ENCODE measurements at regions not wholly inside any gene's neighbourhood (a gene's known extent, or its start where the extent isn't known, plus 50 kb on each side); places are given as distances from the start of the nearest gene placed in this dataset.

GRCh38 chr10:6756716-6757115 lies 176.6 kb upstream of the PRKCQ start:
- DNase-seq: no peak

- no peak for DNase-seq
These were observed 175.8 kb upstream of the PRKCQ start for GRCh38 chr10:6755781-6756460.

GRCh38 chr10:6753644-6754043 lies 173.6 kb upstream of the PRKCQ start:
- no peak for DNase-seq

DNA sequence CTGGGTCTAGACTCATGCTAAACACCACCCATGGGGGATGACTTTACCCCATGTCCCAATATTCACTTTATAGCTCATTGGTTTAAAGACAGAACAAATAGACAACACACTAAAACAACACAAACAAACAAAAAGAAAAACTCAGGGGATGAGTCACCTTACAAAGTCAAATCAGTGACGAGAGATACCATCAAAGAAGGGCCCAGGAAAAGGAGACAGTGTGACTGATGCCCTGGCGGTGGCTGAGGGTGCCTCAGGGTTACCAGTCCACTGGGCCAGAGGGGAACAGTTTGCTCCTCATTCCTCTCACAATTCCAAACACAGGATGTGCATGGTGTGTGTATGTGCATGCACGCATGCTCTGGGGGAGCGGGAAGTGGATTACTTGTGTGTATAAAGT lies 171.3 kb upstream of the PRKCQ start:
- DNase-seq: no peak

DNA sequence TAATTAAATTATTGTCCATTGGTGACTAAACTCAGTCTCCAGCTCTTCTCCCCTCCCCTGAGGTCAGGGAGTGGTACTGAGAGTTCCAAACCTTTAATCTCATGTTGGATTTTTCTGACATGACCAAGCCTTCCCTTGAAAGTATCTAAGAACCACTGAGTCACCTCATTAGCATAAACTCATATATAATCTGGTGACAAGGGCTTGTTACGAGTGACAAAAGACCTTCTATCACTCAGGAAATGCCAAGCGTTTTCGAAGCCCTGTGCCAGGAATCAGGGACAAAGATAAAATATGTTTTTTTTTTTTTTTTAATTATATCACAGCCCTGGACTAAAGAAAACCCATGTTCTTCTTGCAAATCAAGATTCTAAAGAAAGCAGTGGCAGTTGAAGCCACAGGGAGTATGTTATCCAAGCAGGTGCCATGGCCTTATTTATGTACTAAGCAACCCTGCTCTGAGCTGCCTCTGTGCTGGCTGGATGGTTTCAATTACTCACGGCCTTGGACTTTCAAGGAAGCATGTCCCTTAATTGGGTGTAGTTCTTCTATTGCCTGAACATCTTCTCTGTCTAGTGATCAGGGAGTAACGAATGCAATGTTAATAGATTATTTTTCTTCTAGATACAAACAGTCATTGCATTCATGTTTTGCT lies 169.0 kb upstream of the PRKCQ start:
- no peak for DNase-seq

DNA sequence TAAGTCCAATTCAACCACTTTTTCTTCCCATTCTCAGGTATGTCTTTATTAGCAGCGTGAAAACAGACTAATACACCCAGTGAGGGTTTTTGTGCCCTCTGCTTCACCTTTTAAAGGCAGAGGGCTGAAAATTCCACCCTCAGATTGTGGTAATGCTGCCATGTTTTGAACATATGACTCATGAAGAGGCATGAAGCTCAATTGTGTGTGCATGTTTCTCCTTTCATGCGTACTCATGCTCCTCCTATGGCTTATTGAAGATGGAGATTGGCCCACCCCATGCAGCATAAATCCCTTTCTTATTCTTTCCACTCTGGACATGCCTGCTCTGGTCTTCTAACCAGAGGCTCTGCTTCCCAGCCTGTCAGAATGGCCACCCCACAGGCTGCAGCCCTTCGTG lies 168.0 kb upstream of the PRKCQ start:
- DNase-seq: no peak

GRCh38 chr10:6746782-6747181 lies 166.7 kb upstream of the PRKCQ start:
- no peak for DNase-seq

GRCh38 chr10:6743291-6743849 lies 163.3 kb upstream of the PRKCQ start:
- DNase-seq: no peak

DNA sequence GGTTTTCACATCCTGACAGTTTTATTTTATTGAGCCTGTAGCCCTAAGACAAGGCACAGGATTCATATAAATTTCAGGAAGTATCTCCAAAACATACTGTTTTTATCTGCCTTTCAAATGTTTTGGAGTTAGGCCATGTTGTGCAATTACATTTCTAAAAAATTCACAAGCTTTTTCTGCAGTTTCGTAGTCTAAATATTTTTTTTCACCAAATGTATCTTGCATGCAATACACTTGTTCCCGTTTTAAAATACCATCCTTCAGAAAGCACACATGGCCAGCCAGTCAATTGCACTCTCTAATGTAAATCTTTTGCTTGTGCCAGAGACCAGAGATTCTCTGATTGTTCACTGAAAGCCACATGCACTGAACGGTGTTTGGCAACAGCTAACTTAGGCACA lies 161.5 kb upstream of the PRKCQ start:
- DNase-seq: no peak

GRCh38 chr10:6739530-6740174 lies 159.6 kb upstream of the PRKCQ start:
- DNase-seq: no peak

GRCh38 chr10:6738112-6738768 lies 158.2 kb upstream of the PRKCQ start:
- no peak for DNase-seq

DNA sequence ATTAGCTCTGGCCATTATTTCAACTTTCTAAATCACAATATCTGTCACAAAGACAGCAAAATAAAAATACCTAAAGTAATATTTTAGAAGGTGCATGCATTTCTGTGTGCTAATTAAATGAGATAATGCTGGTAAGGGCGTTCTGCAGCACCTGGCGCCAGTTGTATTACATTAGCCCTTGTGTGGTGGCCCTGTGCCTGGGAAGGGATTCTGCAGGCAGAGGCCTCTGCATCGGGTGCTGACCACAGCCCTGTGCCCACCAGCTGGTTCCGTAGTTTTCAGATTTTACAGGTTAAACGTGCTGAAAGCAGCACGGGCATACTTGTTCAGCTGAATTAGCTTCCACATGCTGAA lies 157.7 kb upstream of the PRKCQ start:
- DNase-seq: no peak

GRCh38 chr10:6737080-6737641 lies 157.1 kb upstream of the PRKCQ start:
- DNase-seq: no peak

GRCh38 chr10:6734286-6734685 lies 154.2 kb upstream of the PRKCQ start:
- DNase-seq: no peak

DNA sequence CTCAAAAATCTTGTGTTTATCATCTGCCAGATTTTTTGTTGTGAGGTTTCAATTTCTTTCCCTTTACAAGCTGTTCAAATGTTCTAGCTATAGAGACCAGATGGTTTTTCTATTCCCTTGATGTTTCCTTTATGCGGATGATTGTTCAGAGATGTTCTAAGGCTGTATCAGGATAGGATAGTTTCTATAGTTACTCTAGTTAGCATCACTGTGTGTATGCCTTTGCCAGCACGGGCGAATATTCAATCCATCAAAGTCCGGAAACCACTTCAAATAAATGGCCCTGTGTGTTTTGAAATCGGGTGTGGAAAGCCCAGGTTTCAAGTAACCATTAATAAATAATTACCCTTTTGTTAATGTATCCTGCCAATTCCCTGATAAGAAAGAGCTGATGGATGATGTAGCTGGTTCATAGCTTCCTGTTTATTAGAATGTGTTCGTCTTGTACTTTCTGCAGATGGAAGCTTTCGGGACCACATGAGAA lies 149.8 kb upstream of the PRKCQ start:
- no peak for DNase-seq

DNA sequence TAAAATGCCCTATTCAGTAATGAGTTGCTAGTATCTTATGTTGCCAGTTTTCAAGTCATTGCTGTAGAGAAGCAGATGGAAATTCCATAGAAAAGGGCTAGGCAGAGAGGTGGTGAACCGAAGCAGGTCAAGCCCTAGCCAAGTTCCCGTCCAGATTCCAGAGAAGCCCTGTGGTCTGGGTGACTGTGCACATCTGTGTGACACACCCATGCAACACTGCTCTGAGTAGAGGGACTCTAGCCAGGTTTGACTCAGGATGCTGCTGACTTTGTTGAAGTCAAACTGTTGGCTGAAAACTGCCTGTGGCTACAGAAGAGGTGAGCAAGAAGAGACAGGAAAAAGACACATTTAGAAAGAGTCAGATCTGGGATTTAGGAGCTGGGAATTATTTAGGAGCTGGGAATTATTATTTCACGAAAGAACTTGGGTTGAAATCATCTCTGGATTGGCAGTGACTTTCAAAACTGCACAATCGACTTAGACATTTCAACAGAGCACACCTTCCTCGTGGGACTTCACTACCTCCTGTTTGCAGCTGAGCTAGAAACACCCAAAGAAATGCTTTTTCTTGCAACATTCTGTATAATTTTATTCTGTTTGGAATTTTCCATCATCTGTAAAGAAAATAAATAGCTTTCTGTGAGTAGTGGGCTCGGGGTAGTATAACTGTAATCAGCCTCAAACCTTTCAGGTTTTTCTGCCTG lies 149.1 kb upstream of the PRKCQ start:
- no peak for DNase-seq

DNA sequence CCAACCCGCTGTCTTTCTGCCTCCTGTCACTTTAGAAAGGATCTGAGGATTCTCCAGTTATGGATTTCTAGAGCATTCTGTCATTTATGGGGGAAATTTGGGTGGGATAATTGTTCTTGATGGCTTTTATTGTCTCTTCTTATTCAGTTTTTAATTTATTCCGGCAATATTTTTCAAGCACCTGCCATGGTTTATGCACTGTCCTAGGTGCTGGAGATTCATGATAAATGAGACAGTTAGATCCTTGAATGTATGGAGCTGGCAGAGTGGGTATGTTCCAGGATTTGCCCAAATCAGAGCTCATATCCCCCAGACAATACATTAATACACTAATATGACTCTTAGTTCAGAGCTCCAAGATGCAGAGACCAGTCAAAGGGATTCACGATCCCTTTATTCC lies 146.8 kb upstream of the PRKCQ start:
- DNase-seq: no peak

- DNase-seq: no peak
These were observed 142.5 kb upstream of the PRKCQ start for GRCh38 chr10:6722616-6723004.

GRCh38 chr10:6721964-6722615 lies 142.0 kb upstream of the PRKCQ start:
- DNase-seq: no peak

GRCh38 chr10:6721480-6721879 lies 141.4 kb upstream of the PRKCQ start:
- no peak for DNase-seq

DNA sequence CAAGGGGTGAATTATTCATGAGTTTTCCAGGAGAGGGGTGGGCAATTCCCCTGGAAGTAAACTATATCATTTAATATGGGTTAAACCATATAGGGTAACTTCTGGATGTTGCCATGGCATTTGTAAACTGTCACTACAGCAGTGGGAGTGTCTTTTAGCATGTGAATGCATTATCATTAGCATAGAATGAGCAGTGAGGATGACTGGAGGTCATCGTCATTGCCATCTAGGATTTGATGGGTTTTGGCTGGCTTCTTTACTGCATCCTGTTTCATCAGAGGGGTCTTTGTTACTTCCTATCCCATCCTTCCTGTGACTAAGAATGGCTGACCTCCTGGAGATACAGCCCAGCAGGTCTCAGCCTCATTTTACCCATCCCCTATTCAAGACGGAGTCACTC lies 139.5 kb upstream of the PRKCQ start:
- no peak for DNase-seq

GRCh38 chr10:6718550-6718949 lies 138.5 kb upstream of the PRKCQ start:
- no peak for DNase-seq
